ENCODE measurements at regions not wholly inside any gene's neighbourhood (a gene's known extent, or its start where the extent isn't known, plus 50 kb on each side); places are given as distances from the start of the nearest gene placed in this dataset.

GRCh38 chr11:134480136-134480712 lies 68.2 kb upstream of the B3GAT1 start:
- TF ChIP-seq POLR2A (IDR thresholded peaks at IDR 0.05; ENCODE audit: control extremely low read depth in 1 of 2, low read depth in 2 of 2, low read length in 2 of 2) (no peak), SRF (IDR thresholded peaks at IDR 0.05; ENCODE audit: low read depth, low read length) (no peak), CTCF (IDR thresholded peaks at IDR 0.05; ENCODE audit: control extremely low read depth in 1 of 3, insufficient read depth in 1 of 3, low read depth in 1 of 3, low read length in 3 of 3) (no peak), POLR2AphosphoS5 (IDR thresholded peaks at IDR 0.05; ENCODE audit: low read depth, low read length) (no peak), SIX5 (IDR thresholded peaks at IDR 0.05; ENCODE audit: low read depth, low read length) (no peak), JUND (IDR thresholded peaks at IDR 0.05; ENCODE audit: low read length) (no peak), EP300 (IDR thresholded peaks at IDR 0.05; ENCODE audit: borderline replicate concordance in 1 of 2, low read depth in 2 of 2, low read length in 2 of 2) (no peak), SAP30 (IDR thresholded peaks at IDR 0.05; ENCODE audit: insufficient read depth, insufficient replicate concordance, low read length) (no peak), PHF8 (conservative IDR thresholded peaks at IDR 0.05; ENCODE audit: low read depth, low read length) (no peak), CHD1 (IDR thresholded peaks at IDR 0.05; ENCODE audit: low read depth, low read length) (no peak), EZH2 (IDR thresholded peaks at IDR 0.05; ENCODE audit: low read depth, low read length, severe bottlenecking) (no peak), CBX8 (IDR thresholded peaks at IDR 0.05; ENCODE audit: borderline replicate concordance, low read depth, low read length) (no peak), HDAC2 (IDR thresholded peaks at IDR 0.05; ENCODE audit: borderline replicate concordance in 1 of 2, low read depth in 2 of 2, low read length in 2 of 2) (no peak), USF2 (IDR thresholded peaks at IDR 0.05; ENCODE audit: low read length) (no peak)
